Karpas-422 (cell line): ENCODE measurements at regions not wholly inside any gene's neighbourhood (a gene's known extent, or its start where the extent isn't known, plus 50 kb on each side); places are given as distances from the start of the nearest gene placed in this dataset.

Experiments used
- DNase-seq: peaks from one replicate; pipeline ENCODE4 v3.0.0-alpha.2; 2015
- H2AFZ ChIP-seq: fragments of 200-600 bp; sonication (generic); 2 replicates; pipeline ENCODE4 v1.6.1; 2014; ENCODE audit warnings: antibody characterized with exemption, low read length, mixed read lengths
- H3K27ac ChIP-seq: fragments of 200-600 bp; sonication (generic); 2 replicates; pipeline ENCODE4 v1.5.1; 2014; ENCODE audit warnings: mild to moderate bottlenecking, low read length, moderate library complexity
- H3K27me3 ChIP-seq: fragments of 200-600 bp; sonication (generic); 2 replicates; pipeline ENCODE4 v1.6.1; 2014; ENCODE audit warnings: low read length, mixed read lengths
- H3K36me3 ChIP-seq: fragments of 200-600 bp; sonication (generic); 2 replicates; pipeline ENCODE4 v1.6.1; 2014; ENCODE audit warnings: low read length, mixed read lengths; ENCODE audit not compliant: insufficient read depth
- H3K4me1 ChIP-seq: fragments of 200-600 bp; sonication (generic); 2 replicates; pipeline ENCODE4 v1.6.1; 2014; ENCODE audit warnings: mild to moderate bottlenecking, low read length, mixed read lengths
- H3K4me2 ChIP-seq: fragments of 200-600 bp; sonication (generic); 2 replicates; pipeline ENCODE4 v1.6.1; 2014; ENCODE audit warnings: low read length, low read depth, mild to moderate bottlenecking; ENCODE audit not compliant: poor library complexity, severe bottlenecking
- H3K4me3 ChIP-seq: fragments of 200-600 bp; sonication (generic); 2 replicates; pipeline ENCODE4 v1.5.1; 2014; ENCODE audit warnings: mild to moderate bottlenecking, antibody characterized with exemption, low read length, mixed read lengths
- H3K79me2 ChIP-seq: fragments of 200-600 bp; sonication (generic); 2 replicates; pipeline ENCODE4 v1.6.1; 2014; ENCODE audit warnings: mild to moderate bottlenecking, low read length, mixed read lengths
- H3K9ac ChIP-seq: fragments of 200-600 bp; sonication (generic); 2 replicates; pipeline ENCODE4 v1.6.0; 2014; ENCODE audit warnings: low read length
- H3K9me2 ChIP-seq: fragments of 200-600 bp; sonication (generic), shearing (Covaris generic); replicated peaks from 2 replicates; pipeline ENCODE4 v1.6.0; 2014; ENCODE audit warnings: mild to moderate bottlenecking, low read length, moderate library complexity; ENCODE audit not compliant: insufficient read depth
- H3K9me3 ChIP-seq: fragments of 300-700, 200-600 bp; sonication (generic); 2 replicates; pipeline ENCODE4 v1.6.1; 2014; ENCODE audit warnings: low read length, mixed read lengths
- H4K20me1 ChIP-seq: fragments of 200-600 bp; sonication (generic); 2 replicates; pipeline ENCODE4 v1.6.1; 2014; ENCODE audit warnings: mild to moderate bottlenecking, antibody characterized with exemption, low read length, low read depth; ENCODE audit not compliant: insufficient read depth

GRCh38 chr10:35913628-35914027 lies 271.5 kb upstream of the FZD8 start:
- no peak for DNase-seq

GRCh38 chr10:35912615-35913569 lies 270.8 kb upstream of the FZD8 start:
- no peak overlapping the region for H3K9ac ChIP-seq
- no peak overlapping the region for H3K4me2 ChIP-seq
- H3K79me2 ChIP-seq = no peaks in the 10 kb centered on the region
- no peak overlapping the region for H3K4me3 ChIP-seq
- no peaks in the 10 kb centered on the region for H3K9me3 ChIP-seq
- H3K27me3 ChIP-seq = no peaks in the 10 kb centered on the region
- no peaks in the 10 kb centered on the region for H3K36me3 ChIP-seq
- no peak overlapping the region for H2AFZ ChIP-seq
- H3K4me1 ChIP-seq = no peaks in the 10 kb centered on the region
- no peak for DNase-seq
- no peak overlapping the region for H3K27ac ChIP-seq
- no peaks in the 10 kb centered on the region for H3K9me2 ChIP-seq
- H4K20me1 ChIP-seq = no peaks in the 10 kb centered on the region

More at GRCh38 chr10:35913628-35914027, 271.5 kb upstream of the FZD8 start:
- Histone ChIP-seq H3K4me3 (no peak overlapping the region), H2AFZ (no peak overlapping the region), H3K9me3 (no peaks in the 10 kb centered on the region), H4K20me1 (no peaks in the 10 kb centered on the region), H3K9me2 (no peaks in the 10 kb centered on the region), H3K4me1 (no peaks in the 10 kb centered on the region), H3K27ac (no peak overlapping the region), H3K36me3 (no peaks in the 10 kb centered on the region), H3K27me3 (no peaks in the 10 kb centered on the region), H3K9ac (no peak overlapping the region), H3K79me2 (no peaks in the 10 kb centered on the region), H3K4me2 (no peak overlapping the region)

DNA sequence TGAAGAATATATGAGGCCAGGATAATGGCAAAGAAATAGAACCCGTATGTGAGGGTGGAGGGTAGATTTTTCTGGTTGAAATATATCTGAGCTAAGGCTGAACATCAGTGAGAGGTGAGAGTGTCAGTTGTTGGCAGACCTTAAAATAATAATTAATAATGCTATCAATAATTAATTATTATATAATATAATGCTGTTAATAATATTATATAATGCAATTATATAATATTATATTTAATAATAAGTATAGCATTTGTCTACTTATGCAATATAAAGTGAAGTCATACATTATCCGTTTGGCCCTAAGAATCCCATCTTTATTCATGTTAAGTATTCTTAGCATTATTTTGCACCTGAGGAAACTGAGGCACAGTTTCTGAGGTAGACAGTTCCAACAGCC lies 269.9 kb upstream of the FZD8 start:
- H3K4me1 ChIP-seq = no peaks in the 10 kb centered on the region
- no peak overlapping the region for H3K9ac ChIP-seq
- no peaks in the 10 kb centered on the region for H3K79me2 ChIP-seq
- H4K20me1 ChIP-seq = no peaks in the 10 kb centered on the region
- H3K4me3 ChIP-seq = no peak overlapping the region
- no peak overlapping the region for H3K27ac ChIP-seq
- no peaks in the 10 kb centered on the region for H3K36me3 ChIP-seq
- H3K27me3 ChIP-seq = no peaks in the 10 kb centered on the region
- no peak for DNase-seq
- no peaks in the 10 kb centered on the region for H3K9me2 ChIP-seq
- no peak overlapping the region for H2AFZ ChIP-seq
- H3K4me2 ChIP-seq = no peak overlapping the region
- no peaks in the 10 kb centered on the region for H3K9me3 ChIP-seq

GRCh38 chr10:35911233-35911632 lies 269.1 kb upstream of the FZD8 start:
- Histone ChIP-seq H4K20me1 (no peaks in the 10 kb centered on the region), H2AFZ (no peak overlapping the region), H3K9ac (no peak overlapping the region), H3K27ac (no peak overlapping the region), H3K4me2 (no peak overlapping the region), H3K9me3 (no peaks in the 10 kb centered on the region), H3K36me3 (no peaks in the 10 kb centered on the region), H3K27me3 (no peaks in the 10 kb centered on the region), H3K4me3 (no peak overlapping the region), H3K9me2 (no peaks in the 10 kb centered on the region), H3K4me1 (no peaks in the 10 kb centered on the region), H3K79me2 (no peaks in the 10 kb centered on the region)
- no peak for DNase-seq

DNA sequence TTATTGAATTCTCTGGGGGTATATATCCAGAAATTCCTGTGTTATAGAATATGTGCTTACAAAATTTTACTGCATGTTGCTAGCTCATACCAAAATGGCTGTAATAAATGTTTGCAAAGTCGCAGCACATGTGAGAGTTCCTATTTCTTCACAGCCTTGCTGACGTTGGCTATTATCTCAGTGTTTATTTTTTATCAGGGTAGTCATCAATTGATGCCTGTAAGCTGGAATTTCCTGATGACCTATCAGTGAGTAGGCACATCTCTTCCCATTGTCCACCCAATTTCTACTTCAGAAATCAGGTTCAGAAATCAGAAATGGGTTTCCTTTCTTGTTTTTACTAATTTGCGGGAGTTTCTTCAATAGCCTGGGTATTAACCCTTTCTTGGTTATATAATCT lies 268.1 kb upstream of the FZD8 start:
- DNase-seq = no peak

DNA sequence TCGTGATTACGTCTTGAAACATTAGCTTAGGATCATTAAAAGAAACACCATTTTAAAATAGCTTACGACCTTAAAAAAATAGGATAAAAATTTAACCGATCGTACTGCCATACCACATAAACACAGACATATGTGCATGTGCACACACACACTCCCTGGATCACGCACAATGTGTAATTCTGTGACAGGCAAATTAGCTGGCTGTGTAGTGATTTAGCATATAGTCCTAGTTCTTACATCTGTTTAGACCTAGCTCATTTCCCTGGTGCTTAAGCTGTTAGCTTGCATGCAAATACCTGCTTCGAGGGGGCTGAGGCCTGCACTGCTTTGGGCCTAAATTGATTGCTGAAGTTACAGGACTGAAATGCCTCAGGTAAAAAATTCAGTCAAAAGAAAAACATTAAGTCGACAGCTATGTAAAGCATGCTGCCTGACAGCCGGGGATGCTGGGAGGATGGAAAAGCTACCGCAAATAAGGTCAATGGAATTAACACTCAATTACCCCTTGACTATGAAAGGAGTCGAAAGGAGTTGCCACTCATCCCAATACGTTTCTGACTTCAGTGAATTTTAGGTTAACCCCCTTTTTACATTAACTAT lies 267.1 kb upstream of the FZD8 start:
- Histone ChIP-seq H3K36me3 (no peaks in the 10 kb centered on the region), H2AFZ (no peak overlapping the region), H3K4me1 (no peaks in the 10 kb centered on the region), H4K20me1 (no peaks in the 10 kb centered on the region), H3K79me2 (no peaks in the 10 kb centered on the region), H3K4me3 (no peak overlapping the region), H3K9ac (no peak overlapping the region), H3K4me2 (no peak overlapping the region), H3K27me3 (no peaks in the 10 kb centered on the region), H3K27ac (no peak overlapping the region), H3K9me2 (no peaks in the 10 kb centered on the region), H3K9me3 (no peaks in the 10 kb centered on the region)
- DNase-seq = no peak

More for the DNA sequence above, 268.1 kb upstream of the FZD8 start:
- Histone ChIP-seq H3K4me3 (no peak overlapping the region), H3K27me3 (no peaks in the 10 kb centered on the region), H3K27ac (no peak overlapping the region), H4K20me1 (no peaks in the 10 kb centered on the region), H2AFZ (no peak overlapping the region), H3K79me2 (no peaks in the 10 kb centered on the region), H3K36me3 (no peaks in the 10 kb centered on the region), H3K9me3 (no peaks in the 10 kb centered on the region), H3K4me1 (no peaks in the 10 kb centered on the region), H3K4me2 (no peak overlapping the region), H3K9me2 (no peaks in the 10 kb centered on the region), H3K9ac (no peak overlapping the region)

DNA sequence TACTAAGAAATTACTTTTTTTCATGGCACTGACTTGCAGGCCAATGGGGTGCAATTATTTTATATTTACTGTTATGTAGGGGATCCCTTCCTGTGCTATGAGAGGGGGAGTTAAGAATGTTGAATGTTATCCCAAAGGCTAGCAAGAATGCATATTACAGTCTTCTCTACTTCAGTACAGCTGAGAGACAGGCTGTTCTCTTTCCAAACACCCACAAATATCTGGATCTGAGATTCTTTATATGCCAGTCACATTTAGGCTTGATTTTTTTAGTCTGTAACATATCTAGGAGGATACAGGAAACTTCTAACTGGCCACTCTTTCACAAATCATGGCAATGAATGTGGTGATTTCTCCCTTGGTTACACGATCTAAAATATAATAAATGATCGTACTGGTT lies 266.4 kb upstream of the FZD8 start:
- no peaks in the 10 kb centered on the region for H3K36me3 ChIP-seq

GRCh38 chr10:35907548-35907947 lies 265.5 kb upstream of the FZD8 start:
- Histone ChIP-seq H3K79me2 (no peaks in the 10 kb centered on the region), H3K9ac (no peak overlapping the region), H3K9me2 (no peaks in the 10 kb centered on the region), H4K20me1 (no peaks in the 10 kb centered on the region), H3K4me1 (no peaks in the 10 kb centered on the region), H3K36me3 (no peaks in the 10 kb centered on the region), H3K27me3 (no peaks in the 10 kb centered on the region), H3K4me2 (no peak overlapping the region), H3K9me3 (no peaks in the 10 kb centered on the region), H3K27ac (no peak overlapping the region), H3K4me3 (no peak overlapping the region), H2AFZ (no peak overlapping the region)
- DNase-seq = no peak

More for the DNA sequence above, 266.4 kb upstream of the FZD8 start:
- H3K9ac ChIP-seq = no peak overlapping the region
- H3K4me2 ChIP-seq = no peak overlapping the region
- no peaks in the 10 kb centered on the region for H3K9me2 ChIP-seq
- no peaks in the 10 kb centered on the region for H3K27me3 ChIP-seq
- no peaks in the 10 kb centered on the region for H3K4me1 ChIP-seq
- H2AFZ ChIP-seq = no peak overlapping the region
- H3K4me3 ChIP-seq = no peak overlapping the region
- H3K27ac ChIP-seq = no peak overlapping the region
- DNase-seq = no peak
- H3K9me3 ChIP-seq = no peaks in the 10 kb centered on the region
- H3K79me2 ChIP-seq = no peaks in the 10 kb centered on the region
- no peaks in the 10 kb centered on the region for H4K20me1 ChIP-seq
